ENCODE measurements at regions not wholly inside any gene's neighbourhood (a gene's known extent, or its start where the extent isn't known, plus 50 kb on each side); places are given as distances from the start of the nearest gene placed in this dataset.

GRCh38 chr5:73373814-73374510, 74.6 kb downstream of the FOXD1 start:
- no peak for DNase-seq

- DNase-seq: no peak
Observed at GRCh38 chr5:73370640-73371583, 77.7 kb downstream of the FOXD1 start.

GRCh38 chr5:73370095-73370494, 78.5 kb downstream of the FOXD1 start:
- DNase-seq: no peak

GRCh38 chr5:73369278-73369677, 79.3 kb downstream of the FOXD1 start:
- no peak for DNase-seq

DNA sequence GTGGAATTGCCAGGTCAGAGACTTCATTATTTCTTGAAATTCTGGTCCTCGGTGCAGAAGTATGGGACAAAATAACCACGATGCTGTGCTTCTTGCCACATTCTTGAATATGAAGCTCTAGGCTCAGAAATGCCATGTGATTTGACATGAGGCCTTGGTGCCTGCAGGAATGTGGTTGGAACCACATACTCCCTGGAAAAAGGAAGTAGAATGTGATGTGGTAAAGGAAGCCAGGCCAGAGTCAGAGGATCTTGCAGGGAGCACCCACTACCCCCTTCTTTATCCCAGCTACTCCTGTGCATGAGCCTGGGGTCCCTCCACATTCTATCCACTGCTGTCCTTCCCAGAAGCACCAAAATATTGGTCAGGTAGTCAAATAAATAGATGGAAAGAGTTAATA, 80.9 kb downstream of the FOXD1 start:
- DNase-seq: peak; percentile 52

DNA sequence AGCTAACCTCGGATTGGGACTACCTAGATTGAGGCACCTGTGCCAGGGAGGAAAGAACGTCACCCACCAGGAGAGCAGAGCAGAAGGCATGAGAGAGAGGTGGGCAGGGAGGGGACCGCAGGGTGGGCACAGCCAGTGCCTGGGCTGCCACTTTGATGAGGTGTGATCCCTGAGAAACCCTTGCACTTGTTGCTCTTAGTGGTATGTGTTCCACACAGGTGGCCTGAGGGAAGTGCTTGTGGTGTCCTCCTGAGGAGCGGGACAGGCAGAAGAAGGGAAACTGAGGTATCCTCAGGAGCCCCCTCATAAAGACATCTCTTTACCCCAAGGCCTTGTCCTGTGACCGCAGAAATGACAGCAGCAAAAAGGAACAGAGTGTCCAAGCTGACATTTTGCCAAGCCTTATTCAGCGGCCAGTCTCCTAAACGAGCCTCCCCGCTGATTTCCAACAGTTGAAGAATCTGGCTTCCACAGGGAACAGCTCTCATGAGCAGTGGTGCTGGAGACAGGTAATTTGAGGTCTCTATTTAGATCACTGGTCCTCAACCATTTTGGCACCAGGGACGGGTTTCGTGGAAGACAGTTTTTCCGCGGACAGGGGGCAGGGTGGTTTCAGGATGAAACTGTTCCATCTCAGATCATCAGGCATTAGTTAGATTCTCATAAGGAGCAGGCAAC, 82.4 kb downstream of the FOXD1 start:
- DNase-seq: no peak

DNA sequence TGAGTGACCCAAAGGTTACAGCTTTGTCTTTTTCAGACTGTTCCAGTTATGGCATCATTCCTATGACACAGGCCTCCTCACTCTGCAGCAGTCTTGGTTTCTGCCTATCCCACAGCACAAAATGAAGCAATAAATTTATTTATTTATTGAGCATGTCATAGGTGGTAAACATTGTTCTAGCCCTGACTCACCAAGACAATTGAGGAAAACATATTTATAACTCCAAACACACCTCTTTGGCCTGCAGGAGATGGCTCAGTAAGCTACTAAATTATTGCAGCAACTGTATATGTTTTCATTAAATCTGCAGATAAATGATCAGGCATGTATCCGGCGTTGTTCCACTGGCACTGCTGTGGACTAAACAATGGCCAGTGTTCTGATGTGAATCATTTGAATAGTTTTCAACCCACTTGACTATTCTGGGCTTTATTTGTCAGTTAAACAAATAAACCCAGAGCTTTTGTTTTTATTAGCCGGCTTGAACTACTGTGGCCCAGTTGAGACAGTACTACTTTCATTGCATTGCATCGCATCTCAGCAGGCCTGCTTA, 83.2 kb downstream of the FOXD1 start:
- no peak for DNase-seq

GRCh38 chr5:73363911-73364730, 84.5 kb downstream of the FOXD1 start:
- DNase-seq: peak; percentile 44

GRCh38 chr5:73359395-73359794, 89.2 kb downstream of the FOXD1 start:
- DNase-seq: no peak

- no peak for DNase-seq
Observed at GRCh38 chr5:73358366-73358765, 90.2 kb downstream of the FOXD1 start.

DNA sequence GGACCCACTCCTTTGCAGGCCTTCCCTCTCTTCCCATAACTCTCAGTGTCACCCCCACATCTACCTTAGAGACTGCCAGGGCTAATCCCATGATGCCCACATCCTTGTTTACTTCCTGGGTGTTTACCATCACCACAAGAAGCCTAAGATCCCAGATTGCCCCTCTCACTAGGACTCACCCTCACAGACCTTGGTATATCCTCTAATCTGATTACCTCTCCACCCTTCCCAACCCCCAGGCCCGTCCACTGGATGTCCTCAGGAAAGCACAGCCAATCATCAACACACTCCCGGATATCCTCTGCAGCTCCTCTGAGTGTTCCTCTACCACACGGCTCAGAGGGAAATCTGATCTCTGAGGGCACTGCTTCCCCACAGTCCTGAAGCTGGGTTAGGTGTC, 91.0 kb downstream of the FOXD1 start:
- DNase-seq: no peak

DNA sequence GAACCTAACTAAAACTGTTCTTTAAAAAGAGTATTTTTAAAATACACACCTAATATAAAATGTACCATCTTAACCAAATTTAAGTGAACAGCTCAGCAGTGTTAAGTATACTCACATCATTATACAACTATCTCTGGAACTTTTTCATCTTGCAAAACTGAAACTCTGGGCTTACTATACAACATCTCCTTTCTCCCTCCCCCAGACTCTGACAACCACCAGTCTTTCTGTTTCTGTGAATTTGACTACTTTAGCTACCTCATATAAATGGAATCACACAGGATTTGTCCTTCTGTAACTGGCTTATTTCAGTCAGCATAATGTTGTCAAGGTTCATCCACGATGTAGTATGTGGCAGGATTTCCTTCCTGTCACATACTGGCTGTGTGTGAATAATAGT, 93.5 kb downstream of the FOXD1 start:
- no peak for DNase-seq

DNA sequence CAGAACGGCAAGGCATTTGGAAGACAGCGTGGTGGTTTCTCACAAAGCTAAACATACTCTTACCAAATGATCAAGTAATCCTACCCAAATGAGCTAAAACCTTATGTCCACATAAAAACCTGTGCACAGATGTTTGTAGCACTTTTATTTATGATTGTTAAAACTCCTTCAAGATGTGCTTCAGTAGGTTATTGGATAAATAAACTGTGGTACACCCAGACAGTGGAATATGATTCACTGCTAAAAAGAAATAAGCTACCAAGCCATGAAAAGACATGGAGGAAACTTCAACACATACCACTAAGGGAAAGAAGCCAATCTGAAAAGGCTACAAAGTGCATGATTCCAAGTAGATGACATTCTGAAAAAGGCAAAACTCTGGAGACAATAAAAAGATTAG, 94.2 kb downstream of the FOXD1 start:
- DNase-seq: no peak

DNA sequence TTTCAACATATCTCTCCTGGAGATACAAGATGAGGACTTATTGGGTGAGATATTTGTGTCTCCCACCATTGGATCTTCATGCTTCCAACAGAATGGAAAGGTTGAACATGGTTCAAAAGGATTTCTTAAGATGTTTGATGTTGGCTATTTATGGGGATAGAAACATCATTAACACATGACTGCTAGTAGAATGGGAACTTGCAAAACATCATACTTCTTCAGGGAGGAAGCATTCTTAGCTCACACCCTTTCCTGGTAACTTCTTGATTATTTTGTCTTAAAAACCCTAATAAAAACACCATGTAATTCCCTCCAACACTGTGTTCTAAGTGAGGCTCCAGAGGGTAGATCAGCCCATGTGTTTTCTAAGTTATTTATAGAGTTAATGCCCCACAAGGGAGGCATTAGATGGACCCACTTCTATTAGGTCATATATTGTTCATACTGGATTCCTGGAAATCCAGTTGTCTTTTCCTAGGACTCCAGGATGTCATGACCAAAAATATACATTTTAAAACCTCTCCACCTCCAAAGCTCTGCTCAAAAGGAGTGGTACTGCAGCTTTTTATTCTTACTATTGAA, 95.8 kb downstream of the FOXD1 start:
- no peak for DNase-seq

DNA sequence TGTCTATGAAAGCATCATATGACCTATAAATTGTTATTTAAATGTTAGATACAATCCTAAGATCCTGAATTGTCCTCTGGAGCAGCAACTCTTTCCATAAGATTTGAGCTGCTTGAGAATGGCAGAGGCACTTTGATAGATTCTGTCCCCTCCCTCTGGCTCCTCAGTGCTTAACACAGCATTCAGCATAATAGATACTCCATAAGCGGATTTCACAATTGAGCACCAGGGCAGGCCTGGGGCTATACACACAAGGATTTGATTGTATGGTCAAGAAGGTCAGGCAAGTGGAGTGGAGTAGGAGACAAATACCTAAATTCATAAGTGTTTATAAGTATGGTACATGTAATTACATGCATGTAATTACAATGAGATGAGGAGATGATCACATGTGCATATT, 96.3 kb downstream of the FOXD1 start:
- no peak for DNase-seq

DNA sequence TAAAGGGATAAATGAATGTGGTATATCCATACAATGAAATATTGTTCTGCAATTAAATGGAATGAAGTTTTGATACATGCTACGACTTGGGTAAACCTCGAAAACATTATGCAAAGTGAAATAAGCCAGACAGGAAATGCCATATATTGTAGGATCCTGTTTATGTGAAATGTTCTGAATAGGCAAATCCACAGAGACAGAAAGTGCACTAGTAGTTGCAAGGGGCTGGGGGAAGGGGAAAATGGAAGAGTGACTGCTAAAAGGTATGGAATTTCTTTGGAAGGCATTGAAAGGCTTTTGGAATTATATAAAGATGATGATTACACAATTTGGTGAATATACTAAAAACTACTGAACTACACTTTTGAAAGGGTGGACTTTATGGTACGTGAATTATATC, 97.0 kb downstream of the FOXD1 start:
- DNase-seq: no peak

- no peak for DNase-seq
Observed at GRCh38 chr5:73346878-73347408, 101.6 kb downstream of the FOXD1 start.

DNA sequence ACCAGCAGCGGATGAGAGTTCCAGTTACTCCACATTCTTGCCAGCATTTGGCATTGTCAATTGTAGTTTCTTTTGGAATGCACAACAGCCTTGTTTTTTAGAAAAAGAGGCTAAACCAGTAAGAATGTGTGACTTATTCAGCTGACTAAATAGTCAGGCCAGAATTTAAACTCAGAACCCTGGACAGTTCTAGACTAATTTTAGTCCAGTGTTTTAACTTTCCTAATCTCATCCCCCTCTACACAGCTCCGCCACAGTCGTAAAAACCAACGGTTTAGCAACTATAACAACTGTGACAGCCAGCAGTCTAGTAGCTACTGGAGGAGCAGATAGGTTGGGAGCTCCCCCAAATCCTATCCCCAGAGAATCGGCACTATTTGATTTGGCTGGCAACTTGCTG, 103.7 kb downstream of the FOXD1 start:
- no peak for DNase-seq

DNA sequence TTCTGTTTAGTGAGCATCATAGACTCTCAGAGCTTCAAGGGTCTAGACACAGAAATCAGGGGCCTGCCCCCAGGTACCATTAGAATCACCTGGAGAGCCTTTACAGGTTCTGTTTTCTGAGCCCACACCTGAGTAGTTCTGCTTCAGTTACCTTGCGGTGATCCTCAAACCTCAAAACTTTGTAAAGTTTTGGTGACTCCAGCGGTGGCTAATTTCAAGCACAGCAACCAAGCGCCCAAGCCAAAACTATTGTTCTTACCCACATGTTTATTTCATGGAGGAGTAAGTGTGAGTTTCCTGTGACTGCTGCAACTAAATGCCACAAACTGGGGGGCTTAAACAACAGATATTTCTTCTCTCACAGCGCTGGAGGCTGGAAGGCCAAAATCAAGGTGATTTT, 108.9 kb downstream of the FOXD1 start:
- no peak for DNase-seq

DNA sequence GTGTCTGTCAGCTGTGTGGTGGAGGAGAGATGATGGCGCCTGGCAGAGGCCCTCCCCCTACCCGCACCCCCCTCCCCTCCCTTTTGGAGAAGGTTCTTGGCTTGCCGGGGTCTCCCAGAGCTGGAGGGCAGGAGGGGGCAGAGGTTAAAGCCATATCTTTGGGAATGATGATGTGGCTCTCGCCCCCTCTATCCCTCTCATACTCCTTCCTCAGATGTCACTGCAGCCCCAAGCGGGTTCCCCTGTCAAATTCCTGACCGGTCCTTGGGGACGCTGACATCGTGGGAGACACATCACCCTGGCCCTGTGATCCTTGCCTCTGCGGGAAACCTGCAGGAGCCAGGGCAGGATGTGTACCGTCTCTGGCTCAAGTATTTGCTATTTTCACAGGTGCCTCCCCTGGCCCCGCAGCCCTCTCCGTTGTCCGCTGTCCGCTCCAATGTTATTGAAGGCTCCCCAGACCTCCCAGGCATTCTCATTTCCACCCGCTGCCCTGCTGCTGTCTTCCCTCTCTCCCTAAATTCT, 109.5 kb downstream of the FOXD1 start:
- DNase-seq: no peak

GRCh38 chr5:73338256-73339050, 110.1 kb downstream of the FOXD1 start:
- no peak for DNase-seq
